HG02678 (cell line): ENCODE measurements at regions not wholly inside any gene's neighbourhood (a gene's known extent, or its start where the extent isn't known, plus 50 kb on each side); places are given as distances from the start of the nearest gene placed in this dataset.
"Not testable (repeated sequence)": the region's sequence is repeated elsewhere in the genome, so short reads cannot be mapped to it uniquely, and the experiment has no call there.

Source experiments
- ATAC-seq: cut with Tn5 transposase; IDR thresholded peaks from one replicate; pipeline ENCODE4 v1.9.1; 2021; ENCODE audit warnings: mild to moderate bottlenecking, moderate library complexity; ENCODE audit not compliant: unreplicated experiment

GRCh38 chr3:88000853-88001252, 58.0 kb downstream of the CGGBP1 start:
- no peak for ATAC-seq

GRCh38 chr3:87997966-87998365, 60.8 kb downstream of the CGGBP1 start:
- ATAC-seq = no peak

GRCh38 chr3:87997298-87997697, 61.5 kb downstream of the CGGBP1 start:
- peak; percentile 85 for ATAC-seq

- peak; percentile 24 for ATAC-seq
Observed at GRCh38 chr3:87996882-87997281, 61.9 kb downstream of the CGGBP1 start.

- no peak for ATAC-seq
Observed at GRCh38 chr3:87993566-87993965, 65.2 kb downstream of the CGGBP1 start.

- no peak for ATAC-seq
Observed at GRCh38 chr3:87987952-87988351, 70.9 kb downstream of the CGGBP1 start.

GRCh38 chr3:87982421-87982820, 76.4 kb downstream of the CGGBP1 start:
- no peak for ATAC-seq

GRCh38 chr3:87979527-87979926, 79.3 kb downstream of the CGGBP1 start:
- ATAC-seq = no peak

- ATAC-seq = no peak
Observed at GRCh38 chr3:87977765-87978164, 81.0 kb downstream of the CGGBP1 start.

GRCh38 chr3:87975716-87976115, 83.1 kb downstream of the CGGBP1 start:
- no peak for ATAC-seq

GRCh38 chr3:87973906-87974305, 84.9 kb downstream of the CGGBP1 start:
- no peak for ATAC-seq

- no peak for ATAC-seq
Observed at GRCh38 chr3:87969620-87970019, 89.2 kb downstream of the CGGBP1 start.

- no peak for ATAC-seq
Observed at GRCh38 chr3:87968668-87969067, 90.1 kb downstream of the CGGBP1 start.

- ATAC-seq = no peak
Observed at GRCh38 chr3:87958289-87958688, 100.5 kb downstream of the CGGBP1 start.

GRCh38 chr3:87957575-87957974, 101.2 kb downstream of the CGGBP1 start:
- no peak for ATAC-seq

GRCh38 chr3:87949879-87950208, 109.0 kb downstream of the CGGBP1 start:
- no peak for ATAC-seq

GRCh38 chr3:87949189-87949878, 109.5 kb downstream of the CGGBP1 start:
- peak; percentile 90 for ATAC-seq

- not testable (repeated sequence) for ATAC-seq
Observed at GRCh38 chr3:87946007-87946406, 112.8 kb downstream of the CGGBP1 start.

- ATAC-seq = not testable (repeated sequence)
Observed at GRCh38 chr3:87942256-87942655, 116.5 kb downstream of the CGGBP1 start.

GRCh38 chr3:87924485-87924884, 134.3 kb downstream of the CGGBP1 start:
- ATAC-seq = no peak

GRCh38 chr3:87920549-87920948, 138.3 kb downstream of the CGGBP1 start:
- ATAC-seq = no peak

- ATAC-seq = no peak
Observed at GRCh38 chr3:87901141-87901540, 157.7 kb downstream of the CGGBP1 start.

GRCh38 chr3:87900061-87900460, 158.7 kb downstream of the CGGBP1 start:
- no peak for ATAC-seq
